ENCODE measurements at regions not wholly inside any gene's neighbourhood (a gene's known extent, or its start where the extent isn't known, plus 50 kb on each side); places are given as distances from the start of the nearest gene placed in this dataset.

GRCh38 chr10:36669615-36670352 lies 455.6 kb upstream of the ANKRD30A start:
- Histone ChIP-seq H3K9ac (ENCODE audit: low read depth, low read length, poor library complexity, severe bottlenecking) (no peak overlapping the region), H3K9me3 (ENCODE audit: insufficient read depth, low read depth, low read length) (no peaks in the 10 kb centered on the region; the same call in 1 of the 2 replicates), H2AFZ (ENCODE audit: low read length) (no peak overlapping the region), H3F3A (ENCODE audit: low read depth) (no peaks in the 10 kb centered on the region), H3K4me2 (ENCODE audit: low read depth, low read length, poor library complexity, severe bottlenecking) (no peak overlapping the region), H3K4me3 (ENCODE audit: low read length, poor library complexity, severe bottlenecking) (no peak overlapping the region), H3K9me2 (replicated peaks; ENCODE audit: low read depth, low read length) (no peaks in the 10 kb centered on the region), H3K36me3 (ENCODE audit: insufficient read depth, low read length) (no peaks in the 10 kb centered on the region), H3K27me3 (ENCODE audit: insufficient read depth, low read length, poor library complexity, severe bottlenecking) (no peaks in the 10 kb centered on the region), H3K4me1 (ENCODE audit: insufficient read depth, low read length, poor library complexity, severe bottlenecking) (no peaks in the 10 kb centered on the region), H3K79me2 (ENCODE audit: insufficient read depth, low read length) (no peaks in the 10 kb centered on the region), H4K20me1 (ENCODE audit: insufficient read depth, low read length, poor library complexity, severe bottlenecking) (no peaks in the 10 kb centered on the region)
- no peak for TF ChIP-seq CTCF (conservative IDR thresholded peaks at IDR 0.05; ENCODE audit: low read length)
- no peak for TF ChIP-seq EZH2phosphoT487 (IDR thresholded peaks at IDR 0.05; ENCODE audit: borderline replicate concordance)

- Histone ChIP-seq H2AFZ (ENCODE audit: low read length) (no peak overlapping the region), H3K9me3 (ENCODE audit: insufficient read depth, low read depth, low read length) (no peaks in the 10 kb centered on the region; the same call in 1 of the 2 replicates), H3K9me2 (replicated peaks; ENCODE audit: low read depth, low read length) (no peaks in the 10 kb centered on the region), H4K20me1 (ENCODE audit: insufficient read depth, low read length, poor library complexity, severe bottlenecking) (no peaks in the 10 kb centered on the region), H3K27me3 (ENCODE audit: insufficient read depth, low read length, poor library complexity, severe bottlenecking) (no peaks in the 10 kb centered on the region), H3K79me2 (ENCODE audit: insufficient read depth, low read length) (no peaks in the 10 kb centered on the region), H3K4me3 (ENCODE audit: low read length, poor library complexity, severe bottlenecking) (no peak overlapping the region), H3K4me1 (ENCODE audit: insufficient read depth, low read length, poor library complexity, severe bottlenecking) (no peaks in the 10 kb centered on the region), H3K9ac (ENCODE audit: low read depth, low read length, poor library complexity, severe bottlenecking) (no peak overlapping the region), H3K4me2 (ENCODE audit: low read depth, low read length, poor library complexity, severe bottlenecking) (no peak overlapping the region), H3F3A (ENCODE audit: low read depth) (no peaks in the 10 kb centered on the region), H3K36me3 (ENCODE audit: insufficient read depth, low read length) (no peaks in the 10 kb centered on the region)
- TF ChIP-seq CTCF (conservative IDR thresholded peaks at IDR 0.05; ENCODE audit: low read length) (no peak), EZH2phosphoT487 (IDR thresholded peaks at IDR 0.05; ENCODE audit: borderline replicate concordance) (no peak)
Measured at GRCh38 chr10:36666451-36666850, 458.9 kb upstream of the ANKRD30A start.

- no peak for TF ChIP-seq EZH2phosphoT487 (IDR thresholded peaks at IDR 0.05; ENCODE audit: borderline replicate concordance)
- TF ChIP-seq CTCF (conservative IDR thresholded peaks at IDR 0.05; ENCODE audit: low read length), result no peak
- Histone ChIP-seq H3K36me3 (ENCODE audit: insufficient read depth, low read length) (no peaks in the 10 kb centered on the region), H4K20me1 (ENCODE audit: insufficient read depth, low read length, poor library complexity, severe bottlenecking) (no peaks in the 10 kb centered on the region), H3F3A (ENCODE audit: low read depth) (no peaks in the 10 kb centered on the region), H3K4me3 (ENCODE audit: low read length, poor library complexity, severe bottlenecking) (no peak overlapping the region), H3K79me2 (ENCODE audit: insufficient read depth, low read length) (no peaks in the 10 kb centered on the region), H3K4me1 (ENCODE audit: insufficient read depth, low read length, poor library complexity, severe bottlenecking) (no peaks in the 10 kb centered on the region), H3K27me3 (ENCODE audit: insufficient read depth, low read length, poor library complexity, severe bottlenecking) (no peaks in the 10 kb centered on the region), H3K9me2 (replicated peaks; ENCODE audit: low read depth, low read length) (no peaks in the 10 kb centered on the region), H3K9ac (ENCODE audit: low read depth, low read length, poor library complexity, severe bottlenecking) (no peak overlapping the region), H2AFZ (ENCODE audit: low read length) (no peak overlapping the region), H3K4me2 (ENCODE audit: low read depth, low read length, poor library complexity, severe bottlenecking) (no peak overlapping the region), H3K9me3 (ENCODE audit: insufficient read depth, low read depth, low read length) (no peaks in the 10 kb centered on the region)
Measured at GRCh38 chr10:36662571-36662970, 462.8 kb upstream of the ANKRD30A start.

Data from Loucy (cell line).